ENCODE measurements at regions not wholly inside any gene's neighbourhood (a gene's known extent, or its start where the extent isn't known, plus 50 kb on each side); places are given as distances from the start of the nearest gene placed in this dataset.
"Not testable (repeated sequence)": the region's sequence is repeated elsewhere in the genome, so short reads cannot be mapped to it uniquely, and the experiment has no call there.

DNA sequence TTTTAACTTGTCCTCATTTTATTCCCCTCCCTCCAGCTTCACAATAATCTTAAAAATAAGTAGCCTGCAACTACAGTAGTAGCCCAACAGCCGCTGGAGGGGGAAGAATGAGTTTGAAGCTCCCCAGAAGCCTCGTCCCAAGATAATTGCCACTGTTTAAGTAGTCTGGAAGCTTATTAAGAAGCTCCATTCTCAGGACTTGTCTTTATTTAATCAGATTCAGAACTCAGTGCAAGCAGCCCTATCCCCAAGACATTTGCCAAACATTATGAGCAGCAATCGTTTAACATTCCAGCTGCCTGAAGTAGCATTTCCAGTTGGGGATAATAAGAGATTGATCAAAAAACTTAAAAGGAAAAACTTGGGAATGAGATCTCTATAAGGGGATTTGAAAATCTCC lies 106.0 kb downstream of the URB2 start:
- 97% methylated on average over 3 of the region's 3 CpGs for WGBS
- no peak for DNase-seq (ENCODE audit: low read depth in 6 of 9, low spot score in 9 of 9)
- Histone ChIP-seq H3K9me3 (ENCODE audit: control insufficient read depth in 2 of 2, insufficient read depth in 1 of 2, low read length in 1 of 2) (peaks cover 0 to 5% of the 10 kb centered on the region in 2 donors), H3K4me1 (ENCODE audit: control insufficient read depth in 2 of 2, insufficient read depth in 2 of 2, low read length in 2 of 2) (no peaks in the 10 kb centered on the region), H3K36me3 (ENCODE audit: control insufficient read depth in 2 of 2, insufficient read depth in 2 of 2, low read length in 1 of 2) (no peaks in the 10 kb centered on the region), H3K4me3 (ENCODE audit: low read length in 2 of 2) (no peak overlapping the region), H3K27ac (ENCODE audit: low read depth in 1 of 2, low read length in 1 of 2) (no peak overlapping the region), H3K27me3 (ENCODE audit: control insufficient read depth in 2 of 2, insufficient read depth in 1 of 2, low read length in 1 of 2) (no peaks in the 10 kb centered on the region)

GRCh38 chr1:229736376-229736775 lies 110.3 kb downstream of the URB2 start:
- no peaks in the 10 kb centered on the region for H3K4me1 ChIP-seq (ENCODE audit: control insufficient read depth in 2 of 2, insufficient read depth in 2 of 2, low read length in 2 of 2)
- H3K27ac ChIP-seq (ENCODE audit: low read depth in 1 of 2, low read length in 1 of 2): no peak overlapping the region
- peaks cover 0 to 11% of the 10 kb centered on the region in 2 donors for H3K9me3 ChIP-seq (ENCODE audit: control insufficient read depth in 2 of 2, insufficient read depth in 1 of 2, low read length in 1 of 2)
- DNase-seq (ENCODE audit: low read depth in 6 of 9, low spot score in 9 of 9): no peak
- no peaks in the 10 kb centered on the region for H3K27me3 ChIP-seq (ENCODE audit: control insufficient read depth in 2 of 2, insufficient read depth in 1 of 2, low read length in 1 of 2)
- H3K4me3 ChIP-seq (ENCODE audit: low read length in 2 of 2): no peak overlapping the region
- no peaks in the 10 kb centered on the region for H3K36me3 ChIP-seq (ENCODE audit: control insufficient read depth in 2 of 2, insufficient read depth in 2 of 2, low read length in 1 of 2)

- 94% methylated on average over 1 of the region's 1 CpG for WGBS
- H3K27ac ChIP-seq (ENCODE audit: low read depth in 1 of 2, low read length in 1 of 2); H3K27me3 ChIP-seq (ENCODE audit: control insufficient read depth in 2 of 2, insufficient read depth in 1 of 2, low read length in 1 of 2); H3K36me3 ChIP-seq (ENCODE audit: control insufficient read depth in 2 of 2, insufficient read depth in 2 of 2, low read length in 1 of 2); DNase-seq (ENCODE audit: low read depth in 6 of 9, low spot score in 9 of 9); H3K4me1 ChIP-seq (ENCODE audit: control insufficient read depth in 2 of 2, insufficient read depth in 2 of 2, low read length in 2 of 2); H3K9me3 ChIP-seq (ENCODE audit: control insufficient read depth in 2 of 2, insufficient read depth in 1 of 2, low read length in 1 of 2); H3K4me3 ChIP-seq (ENCODE audit: low read length in 2 of 2): not testable (repeated sequence)
Observed at GRCh38 chr1:229742614-229743013, 116.6 kb downstream of the URB2 start.

DNA sequence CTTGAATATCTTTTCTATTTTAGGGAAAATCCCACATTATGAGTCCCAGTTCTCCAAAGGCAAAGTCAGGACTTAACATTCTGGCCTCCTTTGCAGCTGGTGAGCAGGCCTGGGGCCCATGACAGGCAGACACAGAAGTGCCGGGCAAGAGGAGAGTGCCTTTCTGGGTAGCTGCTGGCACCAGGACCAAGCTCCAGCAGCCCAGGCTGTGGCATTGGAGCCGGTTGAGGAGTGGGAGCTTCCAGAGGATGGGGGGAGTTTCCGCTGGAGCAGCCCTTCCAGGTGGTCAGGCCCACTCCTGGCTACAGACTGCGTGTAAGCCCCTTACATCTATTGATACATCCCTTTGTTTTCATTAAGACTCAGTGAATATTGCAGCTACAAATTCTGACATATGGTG lies 123.9 kb downstream of the URB2 start:
- no peaks in the 10 kb centered on the region for H3K36me3 ChIP-seq (ENCODE audit: control insufficient read depth in 2 of 2, insufficient read depth in 2 of 2, low read length in 1 of 2)
- H3K9me3 ChIP-seq (ENCODE audit: control insufficient read depth in 2 of 2, insufficient read depth in 1 of 2, low read length in 1 of 2): no peaks in the 10 kb centered on the region
- no peak overlapping the region for H3K27ac ChIP-seq (ENCODE audit: low read depth in 1 of 2, low read length in 1 of 2)
- H3K27me3 ChIP-seq (ENCODE audit: control insufficient read depth in 2 of 2, insufficient read depth in 1 of 2, low read length in 1 of 2): no peaks in the 10 kb centered on the region
- peaks cover 14 to 15% of the 10 kb centered on the region in 2 donors for H3K4me1 ChIP-seq (ENCODE audit: control insufficient read depth in 2 of 2, insufficient read depth in 2 of 2, low read length in 2 of 2)
- WGBS: 98% methylated on average over 4 of the region's 4 CpGs
- H3K4me3 ChIP-seq (ENCODE audit: low read length in 2 of 2): no peak overlapping the region
- no peak for DNase-seq (ENCODE audit: low read depth in 6 of 9, low spot score in 9 of 9)

- peaks cover 14 to 15% of the 10 kb centered on the region in 2 donors for H3K4me1 ChIP-seq (ENCODE audit: control insufficient read depth in 2 of 2, insufficient read depth in 2 of 2, low read length in 2 of 2)
- H3K4me3 ChIP-seq (ENCODE audit: low read length in 2 of 2): no peak overlapping the region
- no peaks in the 10 kb centered on the region for H3K36me3 ChIP-seq (ENCODE audit: control insufficient read depth in 2 of 2, insufficient read depth in 2 of 2, low read length in 1 of 2)
- H3K27ac ChIP-seq (ENCODE audit: low read depth in 1 of 2, low read length in 1 of 2): no peak overlapping the region
- no peaks in the 10 kb centered on the region for H3K27me3 ChIP-seq (ENCODE audit: control insufficient read depth in 2 of 2, insufficient read depth in 1 of 2, low read length in 1 of 2)
- DNase-seq (ENCODE audit: low read depth in 6 of 9, low spot score in 9 of 9): peak in 1 of 9 donors; percentile 15
- H3K9me3 ChIP-seq (ENCODE audit: control insufficient read depth in 2 of 2, insufficient read depth in 1 of 2, low read length in 1 of 2): no peaks in the 10 kb centered on the region
Observed at GRCh38 chr1:229751610-229752009, 125.6 kb downstream of the URB2 start.

DNA sequence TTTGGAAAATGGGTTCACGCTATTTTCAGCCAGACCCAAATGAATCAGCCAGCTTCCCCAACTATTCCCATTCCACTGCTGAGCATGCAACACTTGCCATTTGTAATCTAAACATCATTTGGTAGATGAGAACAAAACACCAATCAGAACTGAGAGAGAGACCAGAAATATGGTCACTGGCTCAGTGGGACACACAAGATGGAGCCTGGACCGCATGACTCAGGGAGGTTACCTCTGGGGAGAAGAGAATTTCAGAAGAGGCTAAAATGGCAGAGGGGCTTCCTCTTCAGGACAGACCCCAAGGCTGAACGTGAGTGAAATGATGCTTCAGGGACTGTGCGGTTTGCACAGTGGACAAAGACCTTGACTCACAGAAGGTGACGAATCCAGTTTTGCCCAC lies 126.6 kb downstream of the URB2 start:
- no peak for DNase-seq (ENCODE audit: low read depth in 6 of 9, low spot score in 9 of 9)
- WGBS: over 99% methylated on average over 5 of the region's 5 CpGs
- H3K4me1 ChIP-seq (ENCODE audit: control insufficient read depth in 2 of 2, insufficient read depth in 2 of 2, low read length in 2 of 2): peaks cover 14 to 15% of the 10 kb centered on the region in 2 donors
- no peaks in the 10 kb centered on the region for H3K27me3 ChIP-seq (ENCODE audit: control insufficient read depth in 2 of 2, insufficient read depth in 1 of 2, low read length in 1 of 2)
- no peak overlapping the region for H3K27ac ChIP-seq (ENCODE audit: low read depth in 1 of 2, low read length in 1 of 2)
- H3K4me3 ChIP-seq (ENCODE audit: low read length in 2 of 2): no peak overlapping the region
- H3K9me3 ChIP-seq (ENCODE audit: control insufficient read depth in 2 of 2, insufficient read depth in 1 of 2, low read length in 1 of 2): no peaks in the 10 kb centered on the region
- H3K36me3 ChIP-seq (ENCODE audit: control insufficient read depth in 2 of 2, insufficient read depth in 2 of 2, low read length in 1 of 2): no peaks in the 10 kb centered on the region

GRCh38 chr1:229753764-229754551 lies 127.9 kb downstream of the URB2 start:
- WGBS: 40% methylated on average over 7 of the region's 7 CpGs

DNA sequence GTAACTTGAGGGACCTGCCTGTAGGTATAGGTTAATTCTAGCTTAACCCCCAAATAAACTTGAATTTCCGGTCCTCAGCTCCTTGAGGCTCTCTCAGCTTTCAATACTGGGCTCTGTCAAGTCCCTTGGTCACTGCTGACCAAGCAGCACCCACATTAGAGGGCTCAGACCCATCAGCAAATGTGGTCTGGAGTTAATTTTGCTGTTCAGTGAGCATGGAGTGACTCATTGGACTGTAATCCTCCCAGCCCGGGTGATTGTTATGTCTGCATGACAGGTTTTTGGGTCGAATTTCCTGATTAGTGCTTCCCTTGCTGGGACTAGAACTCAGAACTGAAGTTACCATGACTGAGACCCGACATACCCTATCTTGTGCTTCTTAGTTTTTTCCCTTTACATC lies 130.6 kb downstream of the URB2 start:
- H3K4me3 ChIP-seq (ENCODE audit: low read length in 2 of 2): no peak overlapping the region
- H3K36me3 ChIP-seq (ENCODE audit: control insufficient read depth in 2 of 2, insufficient read depth in 2 of 2, low read length in 1 of 2): no peaks in the 10 kb centered on the region
- 92% methylated on average over 4 of the region's 4 CpGs for WGBS
- H3K27ac ChIP-seq (ENCODE audit: low read depth in 1 of 2, low read length in 1 of 2): no peak overlapping the region
- no peaks in the 10 kb centered on the region for H3K27me3 ChIP-seq (ENCODE audit: control insufficient read depth in 2 of 2, insufficient read depth in 1 of 2, low read length in 1 of 2)
- H3K4me1 ChIP-seq (ENCODE audit: control insufficient read depth in 2 of 2, insufficient read depth in 2 of 2, low read length in 2 of 2): peaks cover 11 to 12% of the 10 kb centered on the region in 2 donors
- no peak for DNase-seq (ENCODE audit: low read depth in 6 of 9, low spot score in 9 of 9)
- H3K9me3 ChIP-seq (ENCODE audit: control insufficient read depth in 2 of 2, insufficient read depth in 1 of 2, low read length in 1 of 2): no peaks in the 10 kb centered on the region

More at GRCh38 chr1:229753764-229754551, 127.9 kb downstream of the URB2 start:
- Histone ChIP-seq H3K27me3 (ENCODE audit: control insufficient read depth in 2 of 2, insufficient read depth in 1 of 2, low read length in 1 of 2) (no peaks in the 10 kb centered on the region), H3K27ac (ENCODE audit: low read depth in 1 of 2, low read length in 1 of 2) (peak overlapping the region; percentile 33 to 80), H3K36me3 (ENCODE audit: control insufficient read depth in 2 of 2, insufficient read depth in 2 of 2, low read length in 1 of 2) (no peaks in the 10 kb centered on the region), H3K9me3 (ENCODE audit: control insufficient read depth in 2 of 2, insufficient read depth in 1 of 2, low read length in 1 of 2) (no peaks in the 10 kb centered on the region), H3K4me3 (ENCODE audit: low read length in 2 of 2) (peak overlapping the region; percentile 5), H3K4me1 (ENCODE audit: control insufficient read depth in 2 of 2, insufficient read depth in 2 of 2, low read length in 2 of 2) (peaks cover 14 to 15% of the 10 kb centered on the region in 2 donors)
- peak in 5 of 9 donors; percentile 23 to 54 (median 35) for DNase-seq (ENCODE audit: low read depth in 6 of 9, low spot score in 9 of 9)

- H3K27ac ChIP-seq (ENCODE audit: low read depth in 1 of 2, low read length in 1 of 2): no peak overlapping the region
- H3K9me3 ChIP-seq (ENCODE audit: control insufficient read depth in 2 of 2, insufficient read depth in 1 of 2, low read length in 1 of 2): no peaks in the 10 kb centered on the region
- no peak overlapping the region for H3K4me3 ChIP-seq (ENCODE audit: low read length in 2 of 2)
- no peak for DNase-seq (ENCODE audit: low read depth in 6 of 9, low spot score in 9 of 9)
- no peaks in the 10 kb centered on the region for H3K36me3 ChIP-seq (ENCODE audit: control insufficient read depth in 2 of 2, insufficient read depth in 2 of 2, low read length in 1 of 2)
- no peaks in the 10 kb centered on the region for H3K27me3 ChIP-seq (ENCODE audit: control insufficient read depth in 2 of 2, insufficient read depth in 1 of 2, low read length in 1 of 2)
- peaks cover 11 to 12% of the 10 kb centered on the region in 2 donors for H3K4me1 ChIP-seq (ENCODE audit: control insufficient read depth in 2 of 2, insufficient read depth in 2 of 2, low read length in 2 of 2)
Observed at GRCh38 chr1:229757226-229757625, 131.2 kb downstream of the URB2 start.

All from thymus (tissue), 11 donors.